ENCODE measurements at regions not wholly inside any gene's neighbourhood (a gene's known extent, or its start where the extent isn't known, plus 50 kb on each side); places are given as distances from the start of the nearest gene placed in this dataset.

DNA sequence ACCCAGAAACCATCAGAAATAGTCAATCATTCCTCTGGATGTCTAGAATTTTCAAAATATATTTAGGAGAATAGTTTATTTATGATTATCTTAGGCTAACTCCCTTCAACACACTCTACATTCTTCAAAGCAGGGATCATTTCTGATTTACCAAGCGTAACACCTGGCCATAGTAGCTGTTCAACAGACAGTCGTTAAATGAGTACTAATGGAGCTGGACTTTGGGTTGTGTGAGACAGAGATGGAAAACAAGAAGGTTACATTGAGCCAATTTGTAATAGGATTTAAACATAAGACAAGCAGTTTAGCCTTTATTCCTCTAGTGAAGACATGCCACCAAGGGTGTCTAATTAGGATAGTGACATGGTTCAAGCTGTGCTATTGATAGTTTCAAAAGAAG, 129.2 kb upstream of the ANO3 start:
- TF ChIP-seq, protein P1, sequence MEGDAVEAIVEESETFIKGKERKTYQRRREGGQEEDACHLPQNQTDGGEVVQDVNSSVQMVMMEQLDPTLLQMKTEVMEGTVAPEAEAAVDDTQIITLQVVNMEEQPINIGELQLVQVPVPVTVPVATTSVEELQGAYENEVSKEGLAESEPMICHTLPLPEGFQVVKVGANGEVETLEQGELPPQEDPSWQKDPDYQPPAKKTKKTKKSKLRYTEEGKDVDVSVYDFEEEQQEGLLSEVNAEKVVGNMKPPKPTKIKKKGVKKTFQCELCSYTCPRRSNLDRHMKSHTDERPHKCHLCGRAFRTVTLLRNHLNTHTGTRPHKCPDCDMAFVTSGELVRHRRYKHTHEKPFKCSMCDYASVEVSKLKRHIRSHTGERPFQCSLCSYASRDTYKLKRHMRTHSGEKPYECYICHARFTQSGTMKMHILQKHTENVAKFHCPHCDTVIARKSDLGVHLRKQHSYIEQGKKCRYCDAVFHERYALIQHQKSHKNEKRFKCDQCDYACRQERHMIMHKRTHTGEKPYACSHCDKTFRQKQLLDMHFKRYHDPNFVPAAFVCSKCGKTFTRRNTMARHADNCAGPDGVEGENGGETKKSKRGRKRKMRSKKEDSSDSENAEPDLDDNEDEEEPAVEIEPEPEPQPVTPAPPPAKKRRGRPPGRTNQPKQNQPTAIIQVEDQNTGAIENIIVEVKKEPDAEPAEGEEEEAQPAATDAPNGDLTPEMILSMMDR (IDR thresholded peaks at IDR 0.05; ENCODE audit: extremely low read depth, insufficient read depth, missing control alignments): no peak
- no peak for DNase-seq (ENCODE audit: low spot score)
- in situ Hi-C loops (cut with MboI; ENCODE audit: low pct_unique_long_range_greater_than_20kb, low sequenced_read_pairs, unreplicated experiment): no loop called here

DNA sequence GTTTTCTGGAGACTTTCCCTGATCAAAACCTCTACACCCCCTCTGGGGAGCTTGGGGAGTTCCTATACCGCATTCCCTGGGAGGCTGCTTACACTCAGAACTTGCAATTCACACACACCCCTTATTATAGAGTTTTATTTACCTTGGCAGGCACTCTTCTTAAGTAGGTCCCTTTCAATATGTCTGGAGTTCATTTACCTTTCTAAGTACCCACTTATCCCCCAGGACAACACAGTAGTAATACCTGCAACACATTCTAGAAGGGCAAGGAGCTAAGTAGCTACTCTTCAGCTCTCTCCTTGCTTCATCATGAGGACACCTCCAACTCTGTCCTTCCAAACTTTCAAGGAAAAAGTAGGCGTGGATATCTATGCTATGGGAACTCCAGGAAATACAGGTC, 127.8 kb upstream of the ANO3 start:
- in situ Hi-C loops (cut with MboI; ENCODE audit: low pct_unique_long_range_greater_than_20kb, low sequenced_read_pairs, unreplicated experiment): no loop called here
- DNase-seq (ENCODE audit: low spot score): no peak
- TF ChIP-seq, protein P1 (IDR thresholded peaks at IDR 0.05; ENCODE audit: extremely low read depth, insufficient read depth, missing control alignments): no peak

DNA sequence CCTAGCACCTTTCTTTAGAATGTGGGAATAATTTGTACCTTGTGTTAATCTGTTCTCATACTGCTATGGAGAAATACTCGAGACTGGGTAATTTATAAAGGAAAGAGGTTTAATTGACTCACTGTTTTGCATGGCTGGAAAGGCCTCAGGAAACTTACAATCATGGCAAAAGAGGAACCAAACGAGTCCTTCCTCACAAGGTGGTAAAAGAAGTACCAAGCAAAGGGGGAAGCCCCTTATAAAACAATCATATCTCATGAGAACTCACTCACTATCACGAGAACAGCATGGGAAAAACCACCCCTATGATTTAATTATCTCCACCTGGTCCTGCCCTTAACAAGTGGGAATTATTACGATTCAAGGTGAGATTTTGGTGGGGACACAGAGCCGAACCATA, 127.1 kb upstream of the ANO3 start:
- in situ Hi-C loops (cut with MboI; ENCODE audit: low pct_unique_long_range_greater_than_20kb, low sequenced_read_pairs, unreplicated experiment): no loop called here
- TF ChIP-seq, protein P1 (IDR thresholded peaks at IDR 0.05; ENCODE audit: extremely low read depth, insufficient read depth, missing control alignments): no peak
- no peak for DNase-seq (ENCODE audit: low spot score)

DNA sequence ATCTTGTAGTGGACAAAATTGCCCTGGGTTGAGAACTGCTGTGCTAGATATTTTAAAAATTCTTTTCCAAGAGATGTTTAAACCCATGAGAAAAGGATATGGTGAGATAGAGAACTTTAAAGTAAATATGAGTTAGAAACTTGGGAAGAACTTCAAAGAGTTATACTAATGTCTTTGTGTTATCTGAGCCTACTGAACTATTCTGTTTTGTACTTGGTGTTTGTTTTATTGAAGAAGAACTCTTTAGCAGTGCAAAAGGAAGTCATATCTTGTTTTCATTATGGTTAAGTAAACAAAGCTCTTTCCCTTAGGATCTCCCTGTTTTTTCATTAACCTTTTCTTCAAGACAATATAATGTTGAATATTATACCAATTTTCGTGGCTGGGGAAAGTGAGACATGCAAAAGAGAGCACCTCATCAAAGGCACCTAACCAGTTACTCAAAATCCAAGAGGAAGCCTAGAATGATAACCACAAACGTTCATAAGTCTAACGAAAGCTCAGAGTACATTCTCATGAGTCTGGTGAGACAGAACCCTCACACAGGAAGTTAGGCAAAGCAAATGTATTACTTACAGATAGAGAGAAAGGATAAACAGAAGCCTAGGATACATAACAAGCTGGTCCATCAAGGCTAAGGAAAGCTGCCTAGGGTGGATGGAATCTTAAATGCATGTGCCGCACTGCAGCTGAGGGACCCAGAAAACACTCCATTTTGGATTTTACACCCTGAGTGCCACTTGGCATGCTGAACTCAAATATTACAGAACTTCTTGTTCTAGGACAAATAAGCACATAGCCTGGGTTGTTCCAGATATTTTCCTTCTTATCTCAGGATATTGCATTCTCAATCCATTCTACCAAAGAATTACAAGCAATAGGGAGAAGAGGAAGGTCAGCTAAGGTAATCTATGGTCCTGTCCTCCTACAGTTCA, 112.5 kb upstream of the ANO3 start:
- in situ Hi-C loops (cut with MboI; ENCODE audit: low pct_unique_long_range_greater_than_20kb, low sequenced_read_pairs, unreplicated experiment): no loop called here
- TF ChIP-seq, protein P1 (IDR thresholded peaks at IDR 0.05; ENCODE audit: extremely low read depth, insufficient read depth, missing control alignments): no peak
- DNase-seq (ENCODE audit: low spot score): no peak

DNA sequence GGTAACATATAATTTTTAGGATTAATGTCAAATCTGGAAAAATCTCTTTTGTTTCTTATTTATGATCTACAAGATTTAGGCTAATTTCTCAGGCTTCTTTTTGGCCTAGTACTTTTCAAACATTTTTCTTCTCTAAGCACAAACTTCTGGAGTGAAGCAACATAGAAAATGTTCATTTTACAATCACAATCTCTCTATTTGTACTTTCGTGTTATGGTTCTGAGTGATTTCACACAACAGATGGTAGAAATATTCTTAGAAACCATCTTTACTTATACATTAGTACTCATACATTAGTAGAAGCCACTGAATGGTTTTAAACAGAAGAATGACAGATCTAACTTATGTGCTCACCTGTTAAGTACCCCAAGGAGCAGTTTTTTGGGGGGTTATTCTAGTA, 106.3 kb upstream of the ANO3 start:
- no peak for DNase-seq (ENCODE audit: low spot score)
- TF ChIP-seq, protein P1 (IDR thresholded peaks at IDR 0.05; ENCODE audit: extremely low read depth, insufficient read depth, missing control alignments): no peak
- in situ Hi-C loops (cut with MboI; ENCODE audit: low pct_unique_long_range_greater_than_20kb, low sequenced_read_pairs, unreplicated experiment): no loop called here

DNA sequence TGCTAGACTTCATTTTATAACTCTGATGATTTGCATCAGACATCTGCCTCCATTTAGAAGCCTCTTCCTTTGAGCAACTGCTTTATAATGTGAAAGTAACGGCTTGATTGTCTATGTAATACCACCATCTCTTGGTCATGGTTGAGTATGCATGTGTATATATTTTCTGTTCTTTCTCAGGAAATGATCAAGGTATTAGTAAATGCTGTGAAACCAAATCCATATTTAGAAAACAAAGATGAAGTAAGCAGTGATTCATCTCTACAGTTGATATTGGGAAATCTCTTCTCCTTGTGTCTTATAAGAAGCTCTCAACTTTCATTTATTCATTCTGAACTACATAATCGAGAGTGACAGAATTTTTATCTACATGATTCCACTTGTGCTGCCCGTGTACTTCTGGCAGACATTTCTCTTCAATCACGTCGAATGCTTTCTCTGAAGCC, 104.6 kb upstream of the ANO3 start:
- peak; percentile 36 for DNase-seq (ENCODE audit: low spot score)
- in situ Hi-C loops (cut with MboI; ENCODE audit: low pct_unique_long_range_greater_than_20kb, low sequenced_read_pairs, unreplicated experiment): no loop called here
- TF ChIP-seq, protein P1 (IDR thresholded peaks at IDR 0.05; ENCODE audit: extremely low read depth, insufficient read depth, missing control alignments): peak; percentile 44
